Mesendoderm (in vitro differentiated cells): ENCODE measurements at regions not wholly inside any gene's neighbourhood (a gene's known extent, or its start where the extent isn't known, plus 50 kb on each side); places are given as distances from the start of the nearest gene placed in this dataset.
A peak's percentile ranks its signal among the peaks of the same experiment; 100 is the strongest.

Experiments
- DNase-seq: peaks from one replicate; pipeline ENCODE4 v3.0.0; 2013
- H2AK5ac ChIP-seq: 2 replicates; pipeline ENCODE4 v1.6.1; 2013; ENCODE audit warnings: low read length, inconsistent platforms
- H2BK120ac ChIP-seq: 2 replicates; pipeline ENCODE4 v1.6.1; 2013; ENCODE audit warnings: low read depth, mild to moderate bottlenecking, low read length, moderate library complexity, mixed read lengths
- H2BK15ac ChIP-seq: replicated peaks from 2 replicates; pipeline ENCODE4 v1.6.1; 2013; ENCODE audit warnings: low read depth, mild to moderate bottlenecking, moderate library complexity
- H2BK5ac ChIP-seq: 2 replicates; pipeline ENCODE4 v1.6.1; 2013; ENCODE audit warnings: low read length, inconsistent platforms
- H3K18ac ChIP-seq: 2 replicates; pipeline ENCODE4 v1.6.1; 2013; ENCODE audit warnings: mild to moderate bottlenecking, low read length, mixed read lengths
- H3K23ac ChIP-seq: one replicate; pipeline ENCODE4 v1.6.1; 2013; ENCODE audit warnings: low read length
- H3K27ac ChIP-seq: 2 replicates; pipeline ENCODE4 v1.5.1; 2013; ENCODE audit warnings: low read depth, mild to moderate bottlenecking, inconsistent platforms, low read length, moderate library complexity
- H3K27me3 ChIP-seq: 2 replicates; pipeline ENCODE4 v1.6.1; 2013; ENCODE audit warnings: low read length, control low read depth, mild to moderate bottlenecking, inconsistent platforms; ENCODE audit not compliant: insufficient read depth, poor library complexity
- H3K36me3 ChIP-seq: 2 replicates; pipeline ENCODE4 v1.6.1; 2013; ENCODE audit warnings: low read length, inconsistent platforms; ENCODE audit not compliant: control insufficient read depth, insufficient read depth
- H3K4ac ChIP-seq: one replicate; pipeline ENCODE4 v1.6.1; 2013; ENCODE audit warnings: low read depth, mild to moderate bottlenecking, low read length, moderate library complexity
- H3K4me1 ChIP-seq: 2 replicates; pipeline ENCODE4 v1.6.1; 2013; ENCODE audit warnings: low read depth, low read length, inconsistent platforms; ENCODE audit not compliant: control insufficient read depth
- H3K4me2 ChIP-seq: 2 replicates; pipeline ENCODE4 v1.6.1; 2013; ENCODE audit warnings: low read length
- H3K4me3 ChIP-seq: 2 replicates; pipeline ENCODE4 v1.5.1; 2013; ENCODE audit warnings: mild to moderate bottlenecking, low read length
- H3K56ac ChIP-seq: one replicate; pipeline ENCODE4 v1.6.1; 2013; ENCODE audit warnings: low read length
- H3K79me1 ChIP-seq: 2 replicates; pipeline ENCODE4 v1.6.1; 2013; ENCODE audit warnings: low read length, inconsistent platforms
- H3K79me2 ChIP-seq: 2 replicates; pipeline ENCODE4 v1.6.1; 2013; ENCODE audit warnings: mild to moderate bottlenecking, low read length; ENCODE audit not compliant: control insufficient read depth, insufficient read depth
- H3K9ac ChIP-seq: 2 replicates; pipeline ENCODE4 v1.6.1; 2013; ENCODE audit warnings: low read length, inconsistent platforms
- H4K5ac ChIP-seq: one replicate; pipeline ENCODE4 v1.6.1; 2013; ENCODE audit warnings: low read length
- H4K8ac ChIP-seq: one replicate; pipeline ENCODE4 v1.6.1; 2013; ENCODE audit warnings: low read depth, mild to moderate bottlenecking, control low read depth, low read length, moderate library complexity
- WGBS: extraction: QIAGEN DNeasy Blood & Tissue Kit; methylation state at CpG from one replicate; pipeline ENCODE4 v1.1.7; 2013; ENCODE audit warnings: low lambda C conversion rate, missing lambda C conversion rate; ENCODE audit not compliant: insufficient coverage; ENCODE audit errors: extremely low coverage; 5-methylcytosine and 5-hydroxymethylcytosine counted together

DNA sequence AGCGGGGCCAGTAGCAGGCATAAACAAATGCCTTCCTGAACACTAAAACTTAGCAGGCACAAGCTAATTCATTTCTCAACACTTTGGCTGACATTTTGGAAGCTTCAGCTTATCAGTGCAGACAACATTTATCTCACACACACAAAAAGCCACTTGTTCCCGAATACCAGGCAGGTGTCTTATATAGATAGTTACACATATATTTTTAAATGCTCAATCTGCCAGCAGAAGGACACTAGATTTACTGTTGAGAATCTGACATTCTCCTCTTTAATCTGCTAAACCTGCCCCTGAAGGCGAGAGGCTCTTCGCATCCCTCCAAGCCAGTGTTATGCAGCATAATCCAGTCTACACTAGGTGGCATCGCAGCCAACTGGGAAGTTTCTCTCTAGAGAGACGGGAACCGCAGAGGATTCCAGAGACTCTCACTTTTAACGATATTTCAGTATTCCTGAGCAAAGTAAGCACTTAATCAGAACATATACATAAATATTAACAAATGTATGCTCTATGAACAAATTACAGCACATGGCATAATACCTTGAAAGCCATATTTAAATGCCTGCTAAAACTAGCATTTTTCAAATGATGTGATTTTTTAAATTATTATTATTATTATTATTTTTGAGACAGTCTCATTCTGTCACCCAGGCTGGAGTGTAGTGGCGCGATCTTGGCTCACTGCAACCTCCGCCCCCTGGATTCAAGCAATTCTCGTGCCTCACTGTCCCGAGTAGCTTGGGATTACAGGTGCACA lies 90.2 kb upstream of the SCG2 start:
- H2BK120ac ChIP-seq: no peak overlapping the region
- no peak overlapping the region for H3K56ac ChIP-seq
- no peak overlapping the region for H2BK15ac ChIP-seq
- H3K36me3 ChIP-seq: no peaks in the 10 kb centered on the region
- no peak overlapping the region for H3K9ac ChIP-seq
- H3K4me1 ChIP-seq: no peaks in the 10 kb centered on the region
- H3K79me1 ChIP-seq: no peaks in the 10 kb centered on the region
- no peak overlapping the region for H3K4me3 ChIP-seq
- H3K4ac ChIP-seq: no peak overlapping the region
- no peak overlapping the region for H3K27ac ChIP-seq
- H3K23ac ChIP-seq: no peak overlapping the region
- no CpG with 5 or more reads among the region's 13 CpGs for WGBS
- H4K5ac ChIP-seq: no peak overlapping the region
- H3K4me2 ChIP-seq: no peak overlapping the region
- H3K79me2 ChIP-seq: no peaks in the 10 kb centered on the region
- no peak overlapping the region for H2AK5ac ChIP-seq
- H3K27me3 ChIP-seq: no peaks in the 10 kb centered on the region
- no peak overlapping the region for H3K18ac ChIP-seq
- DNase-seq: peak; percentile 71
- H2BK5ac ChIP-seq: no peak overlapping the region
- no peak overlapping the region for H4K8ac ChIP-seq

DNA sequence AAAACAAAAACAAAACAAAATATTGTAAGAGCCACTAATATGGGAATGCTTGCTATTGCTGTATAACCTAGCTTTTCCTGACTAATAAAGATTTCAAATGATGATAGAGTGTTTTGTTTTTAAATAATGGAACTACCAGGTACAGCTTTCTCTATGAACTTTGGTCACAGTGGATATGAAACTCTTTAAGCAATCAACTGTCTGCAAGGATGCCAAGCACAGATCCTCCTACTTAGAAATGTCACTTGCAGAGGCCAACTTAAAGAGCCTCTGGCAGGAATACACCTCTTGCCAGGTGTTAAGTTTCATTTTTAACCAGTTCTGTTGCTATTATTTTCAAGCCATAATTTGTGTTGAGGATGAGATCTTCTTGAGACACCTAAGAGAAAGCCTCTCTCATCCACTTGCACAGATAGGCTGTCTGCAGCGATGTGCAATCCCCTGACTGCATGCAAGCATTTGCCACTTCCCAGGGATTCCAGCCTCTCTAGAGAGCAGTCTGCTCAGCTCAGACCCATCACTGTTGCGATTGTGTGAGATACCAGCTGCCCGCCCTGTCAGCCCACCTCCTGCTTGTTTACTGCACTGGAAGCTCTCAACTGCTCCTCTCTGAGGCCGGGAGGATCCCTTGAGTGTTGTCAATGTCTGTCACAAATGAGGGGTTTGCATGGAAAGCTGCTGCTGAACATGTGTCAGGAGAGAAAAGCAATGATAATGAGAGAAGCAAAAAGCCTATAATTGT lies 86.1 kb upstream of the SCG2 start:
- H3K56ac ChIP-seq: no peak overlapping the region
- no peak overlapping the region for H2BK120ac ChIP-seq
- H2AK5ac ChIP-seq: no peak overlapping the region
- H4K5ac ChIP-seq: no peak overlapping the region
- WGBS: no CpG with 5 or more reads among the region's 4 CpGs
- no peaks in the 10 kb centered on the region for H3K79me1 ChIP-seq
- H2BK15ac ChIP-seq: no peak overlapping the region
- no peaks in the 10 kb centered on the region for H3K4me1 ChIP-seq
- no peak overlapping the region for H3K4me2 ChIP-seq
- H3K18ac ChIP-seq: no peak overlapping the region
- DNase-seq: peak; percentile 93
- no peaks in the 10 kb centered on the region for H3K79me2 ChIP-seq
- H3K27me3 ChIP-seq: no peaks in the 10 kb centered on the region
- H4K8ac ChIP-seq: no peak overlapping the region
- H3K4me3 ChIP-seq: no peak overlapping the region
- no peak overlapping the region for H3K9ac ChIP-seq
- no peak overlapping the region for H3K4ac ChIP-seq
- no peak overlapping the region for H2BK5ac ChIP-seq
- H3K23ac ChIP-seq: no peak overlapping the region
- no peak overlapping the region for H3K27ac ChIP-seq
- no peaks in the 10 kb centered on the region for H3K36me3 ChIP-seq

DNA sequence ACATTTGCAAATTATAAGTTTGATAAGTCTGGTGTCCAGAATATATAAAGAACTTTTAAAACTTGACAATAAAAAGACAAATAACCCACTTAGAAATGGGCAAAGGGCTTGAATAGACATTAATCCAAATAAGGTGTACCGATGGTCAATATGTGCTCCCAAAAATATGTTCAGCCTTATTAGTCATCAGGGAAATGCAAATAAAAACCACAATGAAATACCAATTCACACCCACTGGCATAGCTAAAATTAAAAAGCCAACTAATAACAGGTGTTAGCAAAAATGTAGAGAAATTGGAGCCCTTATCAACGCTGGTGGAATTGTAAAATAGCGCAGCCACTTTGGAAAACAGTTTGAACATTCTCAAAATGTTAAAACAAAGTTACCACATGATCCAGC lies 79.0 kb upstream of the SCG2 start:
- Histone ChIP-seq H3K79me1 (no peaks in the 10 kb centered on the region), H4K5ac (no peak overlapping the region), H2AK5ac (no peak overlapping the region), H3K56ac (no peak overlapping the region), H3K9ac (no peak overlapping the region), H2BK5ac (no peak overlapping the region), H2BK15ac (no peak overlapping the region), H3K23ac (no peak overlapping the region), H3K4ac (no peak overlapping the region), H3K4me3 (no peak overlapping the region), H2BK120ac (no peak overlapping the region), H3K18ac (no peak overlapping the region), H3K27ac (no peak overlapping the region), H3K4me2 (no peak overlapping the region), H3K4me1 (no peaks in the 10 kb centered on the region), H4K8ac (no peak overlapping the region), H3K79me2 (no peaks in the 10 kb centered on the region), H3K27me3 (no peaks in the 10 kb centered on the region), H3K36me3 (no peaks in the 10 kb centered on the region)
- no peak for DNase-seq
- no CpG with 5 or more reads among the region's 3 CpGs for WGBS

DNA sequence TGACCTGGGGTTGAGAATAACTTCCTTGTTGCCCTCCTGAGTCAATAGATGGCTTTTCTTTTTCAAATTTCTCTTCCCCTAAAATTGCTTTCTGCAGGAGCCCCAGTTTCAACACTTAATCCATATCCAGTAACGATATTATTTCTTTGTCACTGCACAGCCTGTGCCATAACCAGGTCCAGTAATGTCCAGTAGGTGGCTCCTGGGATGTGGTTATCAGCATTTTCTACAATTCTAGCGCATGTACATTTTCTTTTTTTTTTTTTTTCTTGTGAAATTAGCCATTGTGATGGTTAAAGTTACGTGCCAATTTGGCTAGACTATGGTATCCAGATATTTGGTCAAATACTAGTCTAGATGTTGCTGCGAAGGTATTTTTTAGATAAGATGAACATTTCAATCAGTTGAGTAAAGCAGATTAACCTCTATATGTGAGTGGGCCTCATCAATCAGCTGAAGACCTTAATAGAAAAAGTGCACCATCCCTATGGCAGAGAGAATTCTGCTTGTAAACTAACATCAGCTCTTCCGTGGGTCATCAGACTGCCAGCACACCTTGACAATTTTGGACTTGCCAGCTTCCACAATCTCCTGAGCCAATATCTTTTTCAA lies 72.9 kb upstream of the SCG2 start:
- Histone ChIP-seq H2BK15ac (no peak overlapping the region), H4K5ac (no peak overlapping the region), H2BK5ac (no peak overlapping the region), H3K4ac (no peak overlapping the region), H3K23ac (no peak overlapping the region), H3K4me2 (no peak overlapping the region), H3K79me2 (no peaks in the 10 kb centered on the region), H3K56ac (no peak overlapping the region), H3K36me3 (no peaks in the 10 kb centered on the region), H2BK120ac (no peak overlapping the region), H3K79me1 (no peaks in the 10 kb centered on the region), H2AK5ac (no peak overlapping the region), H3K18ac (no peak overlapping the region), H3K27ac (no peak overlapping the region), H3K27me3 (no peaks in the 10 kb centered on the region), H4K8ac (no peak overlapping the region), H3K9ac (no peak overlapping the region), H3K4me3 (no peak overlapping the region), H3K4me1 (no peaks in the 10 kb centered on the region)
- no CpG with 5 or more reads among the region's 5 CpGs for WGBS
- no peak for DNase-seq

DNA sequence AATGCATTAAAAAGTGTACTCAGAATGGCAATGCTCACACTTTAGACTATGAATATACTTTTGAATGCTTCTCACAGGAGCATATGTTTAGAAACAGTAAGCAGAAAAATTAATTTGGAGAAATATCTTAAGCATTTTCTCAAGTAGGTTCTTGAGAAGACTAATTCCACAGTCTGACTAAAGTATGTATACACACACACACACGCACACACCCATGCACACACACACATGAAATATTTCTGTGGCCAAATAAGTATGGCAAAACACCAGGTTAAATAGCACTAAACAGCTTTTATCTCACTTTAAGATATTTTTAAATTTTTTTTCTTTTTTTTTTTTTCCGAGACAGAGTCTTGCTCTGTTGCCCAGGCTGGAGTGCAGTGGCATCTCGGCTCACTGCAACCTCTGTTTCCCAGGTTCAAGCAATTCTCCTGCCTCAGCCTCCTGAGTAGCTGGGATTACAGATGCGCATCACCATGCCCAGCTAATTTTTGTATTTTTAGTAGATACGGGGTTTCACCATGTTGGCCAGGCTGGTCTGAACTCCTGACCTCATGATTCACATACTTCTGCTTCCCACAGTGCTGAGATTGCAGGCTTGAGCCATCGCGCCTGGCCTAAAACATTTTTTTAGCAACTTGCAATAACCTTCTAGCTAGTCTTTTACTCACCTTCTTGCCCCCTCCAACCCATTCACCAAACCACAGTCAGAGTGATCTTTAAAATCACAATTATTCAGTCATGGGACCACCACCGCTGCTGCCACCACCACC lies 67.5 kb upstream of the SCG2 start:
- Histone ChIP-seq H3K79me2 (no peaks in the 10 kb centered on the region), H2BK5ac (no peak overlapping the region), H3K4me1 (no peaks in the 10 kb centered on the region), H3K79me1 (no peaks in the 10 kb centered on the region), H2AK5ac (no peak overlapping the region), H3K18ac (no peak overlapping the region), H3K27ac (no peak overlapping the region), H3K9ac (no peak overlapping the region), H3K27me3 (no peaks in the 10 kb centered on the region), H3K4ac (no peak overlapping the region), H3K36me3 (no peaks in the 10 kb centered on the region), H2BK120ac (no peak overlapping the region), H2BK15ac (no peak overlapping the region), H3K4me2 (no peak overlapping the region), H4K8ac (no peak overlapping the region), H3K4me3 (no peak overlapping the region), H3K23ac (no peak overlapping the region), H4K5ac (no peak overlapping the region), H3K56ac (no peak overlapping the region)
- no CpG with 5 or more reads among the region's 8 CpGs for WGBS
- no peak for DNase-seq
